Endothelial cell of umbilical vein (primary cell): ENCODE measurements at regions not wholly inside any gene's neighbourhood (a gene's known extent, or its start where the extent isn't known, plus 50 kb on each side); places are given as distances from the start of the nearest gene placed in this dataset.

Experiments
- BruUV-seq: library from RNA; stranded (reverse); fragments of 400-500 nt; replicated peaks from 2 replicates; lab custom pipeline; 2021; lab: Mats Ljungman, UMichigan
- CTCF ChIA-PET: fragments of 300-600, 350-600 bp; sonication (Branson Sonifier 250); formaldehyde crosslinking; loops from one replicate; lab custom pipeline; 2021; ENCODE audit warnings: antibody characterized with exemption, inconsistent platforms; lab: Charles Lee
- POLR2A ChIA-PET: fragments of 300-600, 350-600 bp; sonication (Branson Sonifier 250); formaldehyde crosslinking; loops from one replicate; lab custom pipeline; 2021; ENCODE audit warnings: antibody characterized with exemption, inconsistent platforms; lab: Charles Lee
- DNase-seq: peaks from one replicate; pipeline ENCODE4 v3.0.0-alpha.2; 2011; ENCODE audit warnings: low read depth, low spot score
- FAIRE-seq: peaks from 2 replicates; lab custom pipeline; 2011; peaks lifted over from hg19 to GRCh38; lab: Jason Lieb, UNC
- H2AFZ ChIP-seq: 2 replicates; pipeline ENCODE4 v1.6.0; 2012; ENCODE audit warnings: low read depth, low read length, control low read depth, inconsistent platforms
- H3K27ac ChIP-seq: 2 replicates; pipeline ENCODE4 v1.5.1; 2011; ENCODE audit warnings: low read depth, mild to moderate bottlenecking, control low read depth, low read length, moderate library complexity; ENCODE audit not compliant: insufficient read depth
- H3K27me3 ChIP-seq, 2 experiments: 2 replicates each; pipeline versions ENCODE4 v1.6.0 to v1.6.1; 2011; ENCODE audit warnings: low read length in 2 of 2, mixed read lengths in 1 of 2; ENCODE audit not compliant: control insufficient read depth in 2 of 2, insufficient read depth in 2 of 2
- H3K36me3 ChIP-seq, 2 experiments: 2 replicates in 1 of 2; 3 replicates in 1 of 2; pipeline ENCODE4 v1.5.1; 2011; ENCODE audit warnings: low read length in 2 of 2, mild to moderate bottlenecking in 1 of 2, moderate library complexity in 1 of 2; ENCODE audit not compliant: control insufficient read depth in 2 of 2, insufficient read depth in 2 of 2; ENCODE audit errors: extremely low read depth in 1 of 2
- H3K4me1 ChIP-seq: 3 replicates; pipeline ENCODE4 v1.5.1; 2011; ENCODE audit warnings: mild to moderate bottlenecking, low read length; ENCODE audit not compliant: control insufficient read depth, insufficient read depth; ENCODE audit errors: extremely low read depth
- H3K4me2 ChIP-seq: 2 replicates; pipeline ENCODE4 v1.6.1; 2011; ENCODE audit warnings: low read length, control low read depth, mixed read lengths; ENCODE audit not compliant: insufficient read depth
- H3K4me3 ChIP-seq, 3 experiments: fragments of 200-600 bp in 1 of 3; sonication (generic), shearing (Covaris generic) in 1 of 3; replicated peaks in 1 of 3; 2 replicates each; pipeline ENCODE4 v1.5.1; 2011 to 2016; ENCODE audit warnings: control low read depth in 3 of 3, low read length in 3 of 3, mild to moderate bottlenecking in 2 of 3, inconsistent platforms in 1 of 3, low read depth in 1 of 3, moderate library complexity in 1 of 3; ENCODE audit not compliant: insufficient read depth in 1 of 3
- H3K79me2 ChIP-seq: 2 replicates; pipeline ENCODE4 v1.6.0; 2012; ENCODE audit warnings: low read length, inconsistent platforms; ENCODE audit not compliant: control insufficient read depth, insufficient read depth
- H3K9ac ChIP-seq: replicated peaks from 2 replicates; pipeline ENCODE3; 2011; ENCODE audit warnings: low read length, control low read depth; ENCODE audit not compliant: insufficient read depth; ENCODE audit errors: extremely low read depth
- H3K9me1 ChIP-seq: replicated peaks from 3 replicates; pipeline ENCODE4 v1.6.0; 2011; ENCODE audit warnings: mild to moderate bottlenecking, low read length; ENCODE audit not compliant: control insufficient read depth, insufficient read depth; ENCODE audit errors: extremely low read depth
- H3K9me3 ChIP-seq: replicated peaks from 2 replicates; pipeline ENCODE4 v1.5.1; 2012; ENCODE audit warnings: low read length, inconsistent platforms; ENCODE audit not compliant: control insufficient read depth, insufficient read depth
- H4K20me1 ChIP-seq: replicated peaks from 2 replicates; pipeline ENCODE3; 2011; ENCODE audit warnings: mild to moderate bottlenecking, low read length; ENCODE audit not compliant: control insufficient read depth, insufficient read depth; ENCODE audit errors: extremely low read depth
- CTCF ChIP-seq, 2 donors: IDR thresholded peaks; 1 replicate in 1 of 2; 2 replicates in 1 of 2; pipeline ENCODE4 v1.5.1; 2011; ENCODE audit warnings: low read length in 2 of 2, mild to moderate bottlenecking in 2 of 2, moderate library complexity in 2 of 2, control low read depth in 1 of 2, inconsistent platforms in 1 of 2, low read depth in 1 of 2; ENCODE audit not compliant: insufficient read depth in 1 of 2; ENCODE audit errors: extremely low read depth in 1 of 2
- EZH2 ChIP-seq: IDR thresholded peaks from 2 replicates; pipeline ENCODE4 v1.6.1; 2012; ENCODE audit warnings: borderline replicate concordance, low read depth, mild to moderate bottlenecking, moderate library complexity, low read length, inconsistent platforms; ENCODE audit not compliant: severe bottlenecking
- FOS ChIP-seq: IDR thresholded peaks from 2 replicates; pipeline ENCODE4 v1.6.1; 2011; ENCODE audit warnings: mild to moderate bottlenecking, low read length, moderate library complexity, borderline replicate concordance; ENCODE audit not compliant: insufficient read depth
- GATA2 ChIP-seq: IDR thresholded peaks from 2 replicates; pipeline ENCODE4 v1.7.0; 2011; ENCODE audit warnings: low read depth, mild to moderate bottlenecking, moderate library complexity, mixed read lengths, low read length; ENCODE audit not compliant: insufficient read length, insufficient read depth
- JUN ChIP-seq: IDR thresholded peaks from 2 replicates; pipeline ENCODE4 v1.6.1; 2011; ENCODE audit warnings: borderline replicate concordance, low read depth; ENCODE audit not compliant: insufficient read length, insufficient read depth
- MYC ChIP-seq: IDR thresholded peaks from one replicate; pipeline ENCODE4 v1.6.1; 2011; ENCODE audit warnings: mild to moderate bottlenecking, low read depth, low read length
- POLR2A ChIP-seq: IDR thresholded peaks from 2 replicates; pipeline ENCODE4 v1.6.1; 2012; ENCODE audit warnings: low read depth, mild to moderate bottlenecking, control low read depth, low read length
- POLR2AphosphoS5 ChIP-seq: IDR thresholded peaks from 2 replicates; pipeline ENCODE4 v1.6.1; 2012; ENCODE audit warnings: low read depth, mild to moderate bottlenecking, control low read depth, low read length, moderate library complexity; ENCODE audit not compliant: insufficient read depth
- dilution Hi-C: fragments of 300-500 bp; cut with MboI; formaldehyde crosslinking; loops from one replicate; pipeline ENCODE4 v1.15.0; 2019; ENCODE audit warnings: low sequenced_read_pairs; ENCODE audit not compliant: extremely low pct_ligation_motif_present
- intact Hi-C: fragments of 100-400 bp; cut with micrococcal nuclease; formaldehyde crosslinking; loops from one replicate; pipeline ENCODE4 v1.10.0; 2022
- TF ChIP-seq, protein P1 (sequence below): IDR thresholded peaks from 2 replicates; pipeline ENCODE4 v1.6.1; 2011; ENCODE audit not compliant: insufficient read depth, insufficient read length

DNA sequence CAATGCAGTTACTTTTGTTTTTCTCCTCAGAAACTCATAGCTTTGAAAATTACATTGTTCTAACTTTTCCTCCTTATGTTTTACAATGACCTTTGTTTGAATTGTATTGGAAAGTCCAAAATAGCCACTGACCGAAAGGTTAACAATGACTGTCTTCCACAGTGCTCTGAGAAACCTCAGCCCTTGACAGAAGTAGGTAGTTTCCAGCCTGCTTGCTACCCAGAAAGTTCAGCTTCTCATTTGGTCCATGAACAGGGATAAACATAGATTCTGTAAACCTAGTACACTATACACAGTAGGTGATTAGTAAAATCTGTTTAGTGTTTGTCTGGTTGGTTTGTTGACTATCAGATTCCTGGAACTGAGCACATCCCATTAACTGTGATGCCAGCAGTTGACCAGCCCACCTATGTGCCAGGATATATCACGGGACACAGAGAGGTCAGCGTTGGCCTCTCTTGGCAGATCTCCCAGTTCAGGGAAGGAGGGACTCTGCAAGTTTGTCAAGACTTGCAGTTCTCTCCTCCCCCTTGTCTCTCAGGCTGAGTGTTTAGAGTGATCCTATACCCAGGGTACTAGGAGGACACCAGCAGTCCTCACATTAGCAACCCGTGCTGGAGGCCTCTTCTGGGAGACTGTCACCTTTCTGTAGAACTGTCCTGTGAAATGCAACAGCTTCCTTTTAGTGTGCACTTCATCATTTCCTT is 297.6 kb downstream of the ARHGAP12 start:
- FAIRE-seq: peak; percentile 46
- no peaks in the 10 kb centered on the region for H3K36me3 ChIP-seq
- H3K27ac ChIP-seq: no peak overlapping the region
- dilution Hi-C loops: no loop called here
- H3K79me2 ChIP-seq: no peaks in the 10 kb centered on the region
- CTCF ChIA-PET: interaction anchor here (2.4 kb wide), 1 partner anchor 10 kb away, joined by 5 read pairs; no protein-coding TSS in a partner anchor
- H2AFZ ChIP-seq: no peak overlapping the region
- no peak overlapping the region for H3K4me3 ChIP-seq
- POLR2A ChIA-PET: no interaction called here
- no peak for TF ChIP-seq POLR2A
- TF ChIP-seq FOS: no peak
- DNase-seq: peak; percentile 44
- intact Hi-C loops: no loop called here
- H3K9me1 ChIP-seq: no peaks in the 10 kb centered on the region
- no peak overlapping the region for H3K4me2 ChIP-seq
- no peaks in the 10 kb centered on the region for H4K20me1 ChIP-seq
- BruUV-seq: no TSS peak
- peaks cover 0 to 7% of the 10 kb centered on the region in 2 experiments for H3K27me3 ChIP-seq
- H3K9ac ChIP-seq: no peak overlapping the region
- H3K4me1 ChIP-seq: no peaks in the 10 kb centered on the region
- H3K9me3 ChIP-seq: peaks cover 2% of the 10 kb centered on the region

- no peaks in the 10 kb centered on the region for H3K9me1 ChIP-seq
- no peaks in the 10 kb centered on the region for H4K20me1 ChIP-seq
- no peaks in the 10 kb centered on the region for H3K27me3 ChIP-seq
- no peak overlapping the region for H2AFZ ChIP-seq
- ChIA-PET CTCF (no interaction called here), POLR2A (no interaction called here)
- peaks cover 3% of the 10 kb centered on the region for H3K9me3 ChIP-seq
- H3K4me2 ChIP-seq: no peak overlapping the region
- BruUV-seq: no TSS peak
- intact Hi-C loops: no loop called here
- no peak for TF ChIP-seq CTCF (IDR thresholded peaks at IDR 0.05; ENCODE audit: extremely low read depth in 1 of 2, insufficient read depth in 1 of 2, low read depth in 1 of 2, low read length in 2 of 2)
- TF ChIP-seq GATA2: no peak
- no peak for TF ChIP-seq MYC
- TF ChIP-seq, protein P1, sequence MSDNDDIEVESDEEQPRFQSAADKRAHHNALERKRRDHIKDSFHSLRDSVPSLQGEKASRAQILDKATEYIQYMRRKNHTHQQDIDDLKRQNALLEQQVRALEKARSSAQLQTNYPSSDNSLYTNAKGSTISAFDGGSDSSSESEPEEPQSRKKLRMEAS: no peak
- no peak for TF ChIP-seq POLR2AphosphoS5
- TF ChIP-seq POLR2A: no peak
- no peak for TF ChIP-seq JUN
- TF ChIP-seq EZH2: no peak
- no peak for TF ChIP-seq FOS
- no peak overlapping the region for H3K4me3 ChIP-seq
- DNase-seq (no peak), FAIRE-seq (no peak)
- H3K4me1 ChIP-seq: no peaks in the 10 kb centered on the region
- dilution Hi-C loops: no loop called here
- H3K27ac ChIP-seq: no peak overlapping the region
- no peaks in the 10 kb centered on the region for H3K79me2 ChIP-seq
- H3K9ac ChIP-seq: no peak overlapping the region
- H3K36me3 ChIP-seq: no peaks in the 10 kb centered on the region
Measured at GRCh38 chr10:31625566-31625965, 303.1 kb downstream of the ARHGAP12 start.
